Stomach (tissue), 8 donors: ENCODE measurements at regions not wholly inside any gene's neighbourhood (a gene's known extent, or its start where the extent isn't known, plus 50 kb on each side); places are given as distances from the start of the nearest gene placed in this dataset.
"Not testable (repeated sequence)": the region's sequence is repeated elsewhere in the genome, so short reads cannot be mapped to it uniquely, and the experiment has no call there.

ENCODE experiments used
- DNase-seq, 2 donors: peaks; one replicate each; pipeline versions ENCODE4 v3.0.0 to v3.0.0-alpha.2; 2013 to 2019
- H3K27ac ChIP-seq, 5 donors: fragments of 200-600 bp in 4 of 5; sonication (generic) in 4 of 5; one replicate each; pipeline ENCODE4 v1.5.1; 2013 to 2019; ENCODE audit warnings: mild to moderate bottlenecking in 1 of 5, moderate library complexity in 1 of 5
- H3K27me3 ChIP-seq, 3 donors: fragments of 200-600 bp; sonication (generic); one replicate each; pipeline ENCODE4 v1.5.1; 2017 to 2019; ENCODE audit warnings: mixed run types in 1 of 3
- H3K36me3 ChIP-seq, 4 donors: fragments of 200-600 bp; sonication (generic); 1 replicate in 3 of 4; 2 replicates in 1 of 4; pipeline ENCODE4 v1.5.1; 2016 to 2019
- H3K4me1 ChIP-seq, 4 donors: fragments of 200-600 bp; sonication (generic); one replicate each; pipeline ENCODE4 v1.5.1; 2016 to 2019
- H3K4me3 ChIP-seq, 4 donors: fragments of 200-600 bp; sonication (generic) in 3 of 4; one replicate each; pipeline ENCODE4 v1.5.1; 2016 to 2019; ENCODE audit warnings: mild to moderate bottlenecking in 1 of 4
- H3K9me3 ChIP-seq, 4 donors: fragments of 200-600 bp; sonication (generic); one replicate each; pipeline ENCODE4 v1.5.1; 2016 to 2019
- CTCF ChIP-seq, 7 experiments: fragments of 450-650 bp in 4 of 7; fragments of 200-600 bp in 3 of 7; sonication (generic) in 3 of 7; IDR thresholded peaks; one replicate each; pipeline ENCODE4 v1.5.1; 2016 to 2019; ENCODE audit warnings: antibody characterized with exemption in 7 of 7, control low read depth in 2 of 7, mild to moderate bottlenecking in 1 of 7
- EP300 ChIP-seq: sonication (generic); formaldehyde crosslinking; IDR thresholded peaks from one replicate; pipeline ENCODE4 v1.6.1; 2017; ENCODE audit warnings: antibody characterized with exemption
- POLR2A ChIP-seq, 4 donors: fragments of 450-650 bp; IDR thresholded peaks; one replicate each; pipeline ENCODE4 v1.6.1; 2016; ENCODE audit warnings: antibody characterized with exemption in 4 of 4, control low read depth in 2 of 4, mild to moderate bottlenecking in 1 of 4, moderate library complexity in 1 of 4
- POLR2AphosphoS5 ChIP-seq, 3 donors: sonication (generic); formaldehyde crosslinking; IDR thresholded peaks; one replicate each; pipeline ENCODE4 v1.6.1; 2016; ENCODE audit warnings: antibody characterized with exemption in 3 of 3
- WGBS, 5 donors: extraction: QIAGEN DNeasy Blood & Tissue Kit in 3 of 5; methylation state at CpG; one replicate each; pipeline versions ENCODE4 v1.1.5 to v1.1.7; 2013 to 2018; 5-methylcytosine and 5-hydroxymethylcytosine counted together
- intact Hi-C: fragments of 100-400 bp; cut with DNase I; formaldehyde crosslinking; loops from one replicate; pipeline ENCODE4 v1.15.1; 2023; ENCODE audit warnings: low total_unique reads
- donor health status: healthy with polysubstance abuse.
- donor health status: Bipolar disorder and iron deficiency.
- donor health status: healthy.

DNA sequence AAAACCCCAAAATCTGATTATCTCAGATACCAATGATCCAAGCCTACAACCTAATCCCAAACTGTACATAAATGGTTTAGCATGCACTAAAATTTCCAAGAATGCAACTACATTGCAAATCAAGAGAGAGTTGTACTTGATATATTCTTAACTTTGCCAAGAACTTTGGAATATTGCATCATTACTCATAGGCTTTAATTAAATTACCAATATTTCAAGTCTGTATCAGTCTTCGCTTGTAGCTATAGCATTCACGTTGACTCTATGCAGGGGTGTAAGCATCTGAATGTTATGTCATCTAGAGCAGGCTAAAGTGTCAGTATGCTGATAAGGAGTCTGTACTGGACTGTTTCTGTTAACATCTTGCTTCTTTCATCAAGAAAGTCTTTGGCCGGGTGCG lies 56.3 kb downstream of the FOXI3 start:
- Histone ChIP-seq H3K4me1 (no peaks in the 10 kb centered on the region), H3K27ac (no peak overlapping the region), H3K36me3 (no peaks in the 10 kb centered on the region), H3K4me3 (no peak overlapping the region), H3K27me3 (peaks cover 0 to 9% (median 0%) of the 10 kb centered on the region in 3 donors), H3K9me3 (peaks cover 0 to 4% (median 2%) of the 10 kb centered on the region in 4 donors)
- 84 to 90% (median 86%) methylated on average over 4 of the region's 4 CpGs for WGBS, 5 donors
- intact Hi-C loops, result no loop called here
- TF ChIP-seq EP300 (no peak), POLR2A (IDR thresholded peaks at IDR 0.05) (no peak), POLR2AphosphoS5 (IDR thresholded peaks at IDR 0.05) (no peak), CTCF (IDR thresholded peaks at IDR 0.05) (no peak)
- no peak for DNase-seq

- H3K9me3 ChIP-seq, result peaks cover 0 to 11% (median 5%) of the 10 kb centered on the region in 4 donors
- intact Hi-C loops, result no loop called here
- peaks cover 0 to 8% (median 0%) of the 10 kb centered on the region in 3 donors for H3K27me3 ChIP-seq
- H3K4me3 ChIP-seq, result no peak overlapping the region
- no peak for DNase-seq
- H3K4me1 ChIP-seq, result no peaks in the 10 kb centered on the region
- no peak for TF ChIP-seq EP300
- TF ChIP-seq POLR2AphosphoS5 (IDR thresholded peaks at IDR 0.05), result no peak
- no peak overlapping the region for H3K27ac ChIP-seq
- 17 to 33% (median 20%) methylated on average over 1 of the region's 1 CpG for WGBS, 5 donors
- H3K36me3 ChIP-seq, result no peaks in the 10 kb centered on the region
Observed at GRCh38 chr2:88377641-88377991, 74.9 kb downstream of the FOXI3 start.

DNA sequence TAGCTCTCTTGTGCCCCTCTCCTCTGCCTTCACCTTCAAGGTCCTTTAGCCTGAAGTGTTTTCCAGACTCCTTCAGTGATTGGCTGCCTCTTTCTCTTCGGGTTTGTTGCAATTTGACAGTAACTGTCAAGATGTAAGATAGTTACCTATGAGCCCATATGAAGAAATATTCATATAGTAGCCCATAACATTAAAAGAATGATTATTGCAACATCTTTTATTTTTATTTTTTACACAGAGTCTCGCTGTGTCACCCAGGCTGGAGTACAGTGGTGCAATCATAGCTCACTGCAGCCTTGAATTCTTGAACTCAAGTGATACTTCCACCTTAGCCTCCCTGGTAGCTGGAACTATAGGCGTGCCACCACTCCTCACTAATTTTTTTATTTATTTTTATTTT lies 80.5 kb downstream of the FOXI3 start:
- intact Hi-C loops, result no loop called here
- TF ChIP-seq CTCF (IDR thresholded peaks at IDR 0.05) (no peak), POLR2A (IDR thresholded peaks at IDR 0.05) (no peak)
- Histone ChIP-seq H3K4me1 (no peaks in the 10 kb centered on the region), H3K27ac (no peak overlapping the region), H3K4me3 (no peak overlapping the region), H3K9me3 (peaks cover 0 to 6% (median 3%) of the 10 kb centered on the region in 4 donors), H3K36me3 (no peaks in the 10 kb centered on the region), H3K27me3 (peaks cover 0 to 8% (median 0%) of the 10 kb centered on the region in 3 donors)
- WGBS, 5 donors, result 60 to 73% (median 69%) methylated on average over 3 of the region's 3 CpGs
- DNase-seq, result no peak

DNA sequence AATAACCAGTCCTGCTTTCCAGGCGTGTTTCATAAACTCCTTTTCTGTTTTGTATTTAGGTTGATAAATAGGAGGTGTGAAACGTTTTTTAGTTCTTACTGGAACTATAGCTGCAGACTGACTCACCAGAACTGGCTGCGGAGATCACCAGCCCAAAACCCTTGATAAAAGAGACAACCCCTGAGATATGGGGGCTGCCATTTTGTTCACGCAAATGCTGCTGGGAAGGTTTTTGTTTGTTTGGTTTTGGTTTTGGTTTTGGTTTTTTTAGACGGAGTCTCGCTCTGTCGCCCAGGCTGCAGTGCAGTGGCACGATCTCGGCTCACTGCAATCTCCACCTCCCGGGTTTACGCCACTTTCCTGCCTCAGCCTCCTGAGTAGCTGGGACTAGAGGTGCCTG lies 87.1 kb downstream of the FOXI3 start:
- H3K4me1 ChIP-seq, H3K36me3 ChIP-seq, intact Hi-C loops, DNase-seq, H3K4me3 ChIP-seq, H3K27ac ChIP-seq, H3K9me3 ChIP-seq, H3K27me3 ChIP-seq: not testable (repeated sequence)
- WGBS, 5 donors, result 82 to 90% (median 88%) methylated on average over 11 of the region's 11 CpGs

- 44 to 61% (median 50%) methylated on average over 2 of the region's 2 CpGs for WGBS, 5 donors
- Histone ChIP-seq H3K4me1 (peaks cover under 1 to 7% (median 4%) of the 10 kb centered on the region in 4 donors), H3K36me3 (no peaks in the 10 kb centered on the region), H3K27ac (no peak overlapping the region), H3K9me3 (peaks cover 0 to 8% (median 0%) of the 10 kb centered on the region in 4 donors), H3K4me3 (no peak overlapping the region), H3K27me3 (peaks cover 0 to 18% (median 8%) of the 10 kb centered on the region in 3 donors)
- no peak for DNase-seq
- intact Hi-C loops, result no loop called here
- no peak for TF ChIP-seq POLR2A (IDR thresholded peaks at IDR 0.05)
- TF ChIP-seq POLR2AphosphoS5 (IDR thresholded peaks at IDR 0.05), result no peak
- no peak for TF ChIP-seq EP300
- no peak for TF ChIP-seq CTCF (IDR thresholded peaks at IDR 0.05)
Observed at GRCh38 chr2:88355486-88355885, 97.0 kb downstream of the FOXI3 start.
